IPS-18a (cell line): ENCODE measurements at regions not wholly inside any gene's neighbourhood (a gene's known extent, or its start where the extent isn't known, plus 50 kb on each side); places are given as distances from the start of the nearest gene placed in this dataset.

ENCODE experiments used
- H3K27ac ChIP-seq: one replicate; pipeline ENCODE4 v1.5.1; 2013; ENCODE audit warnings: low read length
- H3K27me3 ChIP-seq: one replicate; pipeline ENCODE4 v1.6.1; 2013; ENCODE audit warnings: mild to moderate bottlenecking, low read length; ENCODE audit not compliant: control insufficient read depth, insufficient read depth
- H3K36me3 ChIP-seq: one replicate; pipeline ENCODE4 v1.6.1; 2013; ENCODE audit warnings: low read depth, low read length; ENCODE audit not compliant: control insufficient read depth
- H3K4me1 ChIP-seq: one replicate; pipeline ENCODE4 v1.6.1; 2013; ENCODE audit warnings: low read depth, low read length; ENCODE audit not compliant: control insufficient read depth
- H3K4me3 ChIP-seq: one replicate; pipeline ENCODE4 v1.5.1; 2013; ENCODE audit warnings: low read length
- H3K9ac ChIP-seq: one replicate; pipeline ENCODE4 v1.6.1; 2013; ENCODE audit warnings: mild to moderate bottlenecking, low read length, moderate library complexity
- H3K9me3 ChIP-seq: one replicate; pipeline ENCODE4 v1.6.1; 2013; ENCODE audit warnings: low read depth, low read length; ENCODE audit not compliant: control insufficient read depth

GRCh38 chr2:67260343-67261277, 136.5 kb upstream of the ETAA1 start:
- H3K36me3 ChIP-seq: no peaks in the 10 kb centered on the region
- no peaks in the 10 kb centered on the region for H3K9me3 ChIP-seq
- H3K27ac ChIP-seq: no peak overlapping the region
- no peak overlapping the region for H3K9ac ChIP-seq
- no peaks in the 10 kb centered on the region for H3K27me3 ChIP-seq
- no peaks in the 10 kb centered on the region for H3K4me1 ChIP-seq
- no peak overlapping the region for H3K4me3 ChIP-seq

- Histone ChIP-seq H3K4me1 (no peaks in the 10 kb centered on the region), H3K9ac (no peak overlapping the region), H3K4me3 (no peak overlapping the region), H3K9me3 (no peaks in the 10 kb centered on the region), H3K36me3 (no peaks in the 10 kb centered on the region), H3K27me3 (no peaks in the 10 kb centered on the region), H3K27ac (no peak overlapping the region)
Observed at GRCh38 chr2:67267241-67267640, 129.9 kb upstream of the ETAA1 start.

GRCh38 chr2:67268797-67269196, 128.3 kb upstream of the ETAA1 start:
- Histone ChIP-seq H3K4me3 (no peak overlapping the region), H3K9me3 (no peaks in the 10 kb centered on the region), H3K4me1 (no peaks in the 10 kb centered on the region), H3K27me3 (no peaks in the 10 kb centered on the region), H3K36me3 (no peaks in the 10 kb centered on the region), H3K27ac (no peak overlapping the region), H3K9ac (no peak overlapping the region)

- no peak overlapping the region for H3K27ac ChIP-seq
- no peaks in the 10 kb centered on the region for H3K36me3 ChIP-seq
- no peaks in the 10 kb centered on the region for H3K4me1 ChIP-seq
- no peak overlapping the region for H3K4me3 ChIP-seq
- H3K27me3 ChIP-seq: no peaks in the 10 kb centered on the region
- H3K9me3 ChIP-seq: no peaks in the 10 kb centered on the region
- no peak overlapping the region for H3K9ac ChIP-seq
Observed at GRCh38 chr2:67272195-67272594, 124.9 kb upstream of the ETAA1 start.

GRCh38 chr2:67277450-67277849, 119.7 kb upstream of the ETAA1 start:
- no peak overlapping the region for H3K4me3 ChIP-seq
- no peak overlapping the region for H3K27ac ChIP-seq
- no peaks in the 10 kb centered on the region for H3K4me1 ChIP-seq
- no peaks in the 10 kb centered on the region for H3K36me3 ChIP-seq
- no peaks in the 10 kb centered on the region for H3K27me3 ChIP-seq
- H3K9ac ChIP-seq: no peak overlapping the region
- H3K9me3 ChIP-seq: no peaks in the 10 kb centered on the region

- Histone ChIP-seq H3K27me3 (no peaks in the 10 kb centered on the region), H3K9me3 (no peaks in the 10 kb centered on the region), H3K36me3 (no peaks in the 10 kb centered on the region), H3K9ac (no peak overlapping the region), H3K27ac (no peak overlapping the region), H3K4me3 (no peak overlapping the region), H3K4me1 (no peaks in the 10 kb centered on the region)
Observed at GRCh38 chr2:67281101-67281500, 116.0 kb upstream of the ETAA1 start.

- H3K4me3 ChIP-seq: no peak overlapping the region
- H3K9ac ChIP-seq: no peak overlapping the region
- no peaks in the 10 kb centered on the region for H3K36me3 ChIP-seq
- no peaks in the 10 kb centered on the region for H3K9me3 ChIP-seq
- no peaks in the 10 kb centered on the region for H3K27me3 ChIP-seq
- H3K4me1 ChIP-seq: no peaks in the 10 kb centered on the region
- no peak overlapping the region for H3K27ac ChIP-seq
Observed at GRCh38 chr2:67283641-67284040, 113.5 kb upstream of the ETAA1 start.

GRCh38 chr2:67286981-67287759, 110.0 kb upstream of the ETAA1 start:
- no peak overlapping the region for H3K27ac ChIP-seq
- H3K27me3 ChIP-seq: no peaks in the 10 kb centered on the region
- H3K9ac ChIP-seq: no peak overlapping the region
- no peaks in the 10 kb centered on the region for H3K9me3 ChIP-seq
- no peak overlapping the region for H3K4me3 ChIP-seq
- no peaks in the 10 kb centered on the region for H3K36me3 ChIP-seq
- H3K4me1 ChIP-seq: no peaks in the 10 kb centered on the region

- H3K9me3 ChIP-seq: no peaks in the 10 kb centered on the region
- H3K27me3 ChIP-seq: no peaks in the 10 kb centered on the region
- H3K36me3 ChIP-seq: no peaks in the 10 kb centered on the region
- no peak overlapping the region for H3K4me3 ChIP-seq
- H3K27ac ChIP-seq: no peak overlapping the region
- no peak overlapping the region for H3K9ac ChIP-seq
- no peaks in the 10 kb centered on the region for H3K4me1 ChIP-seq
Observed at GRCh38 chr2:67289271-67289670, 107.9 kb upstream of the ETAA1 start.

- Histone ChIP-seq H3K9ac (no peak overlapping the region), H3K4me3 (no peak overlapping the region), H3K4me1 (no peaks in the 10 kb centered on the region), H3K27me3 (no peaks in the 10 kb centered on the region), H3K36me3 (no peaks in the 10 kb centered on the region), H3K9me3 (no peaks in the 10 kb centered on the region), H3K27ac (no peak overlapping the region)
Observed at GRCh38 chr2:67289921-67290371, 107.2 kb upstream of the ETAA1 start.

GRCh38 chr2:67290451-67291290, 106.5 kb upstream of the ETAA1 start:
- Histone ChIP-seq H3K9me3 (no peaks in the 10 kb centered on the region), H3K27ac (no peak overlapping the region), H3K36me3 (no peaks in the 10 kb centered on the region), H3K4me3 (no peak overlapping the region), H3K27me3 (no peaks in the 10 kb centered on the region), H3K9ac (no peak overlapping the region), H3K4me1 (no peaks in the 10 kb centered on the region)
